ENCODE measurements at regions not wholly inside any gene's neighbourhood (a gene's known extent, or its start where the extent isn't known, plus 50 kb on each side); places are given as distances from the start of the nearest gene placed in this dataset.

DNA sequence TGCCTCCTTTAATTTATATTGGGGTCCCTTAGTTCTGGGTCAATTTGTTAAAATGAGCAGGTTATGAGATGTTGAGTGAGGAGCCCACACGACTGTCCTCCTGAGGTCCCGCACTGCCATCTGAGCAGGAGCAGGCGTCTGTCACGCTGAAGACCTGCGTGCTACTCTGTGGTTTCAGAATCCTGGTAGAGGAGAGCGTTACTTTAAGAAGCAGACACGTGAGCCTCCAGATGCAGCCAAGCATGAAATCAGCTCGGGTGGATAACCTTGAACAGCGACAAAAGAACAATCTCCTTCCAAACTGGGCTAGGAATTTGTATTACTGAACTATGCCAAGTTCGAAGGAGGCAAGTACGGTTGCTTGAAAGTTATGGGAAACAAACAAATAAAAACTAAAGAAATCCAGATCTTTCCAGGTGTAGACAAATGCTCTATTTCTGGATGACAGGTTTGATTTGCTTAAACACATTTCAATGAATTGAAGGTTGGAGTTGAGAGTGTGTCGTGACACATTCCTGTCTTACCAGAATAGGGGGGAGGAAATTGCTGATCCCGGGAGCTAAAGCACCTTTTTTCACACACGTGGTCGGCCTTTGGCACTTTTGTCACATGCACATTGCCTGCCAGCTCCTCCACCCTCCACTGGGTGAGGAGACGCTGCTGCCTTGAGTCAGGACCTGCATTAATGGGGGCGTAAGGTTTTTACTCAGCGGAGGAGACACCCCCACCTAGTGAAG, 945.5 kb upstream of the SLC10A2 start:
- H4K20me1 ChIP-seq (ENCODE audit: insufficient read depth): no peaks in the 10 kb centered on the region
- no peaks in the 10 kb centered on the region for H3K27me3 ChIP-seq (replicated peaks; ENCODE audit: insufficient read depth)
- H3K27ac ChIP-seq: no peak overlapping the region
- no peaks in the 10 kb centered on the region for H3K9me2 ChIP-seq (ENCODE audit: insufficient read depth)
- no peaks in the 10 kb centered on the region for H3K9me3 ChIP-seq (ENCODE audit: low read depth)
- DNase-seq: no peak
- no peaks in the 10 kb centered on the region for H3F3A ChIP-seq (ENCODE audit: insufficient read depth)
- H3K4me3 ChIP-seq: no peak overlapping the region
- no peaks in the 10 kb centered on the region for H3K4me1 ChIP-seq (ENCODE audit: insufficient read depth)
- no peak overlapping the region for H2AFZ ChIP-seq
- in situ Hi-C loops (cut with MboI): no loop called here
- TF ChIP-seq EZH2 (IDR thresholded peaks at IDR 0.05; ENCODE audit: insufficient read depth, poor library complexity, severe bottlenecking) (no peak), EZH2phosphoT487 (IDR thresholded peaks at IDR 0.05; ENCODE audit: insufficient read depth, low read depth) (no peak)
- no peak overlapping the region for H3K9ac ChIP-seq
- H3K79me2 ChIP-seq (ENCODE audit: insufficient read depth): no peaks in the 10 kb centered on the region
- WGBS, 2 experiments (ENCODE audit: low coverage in 1 of 2, low lambda C conversion rate in 2 of 2, missing lambda C conversion rate in 2 of 2): 16% methylated on average over 18 of the region's 18 CpGs
- no peak overlapping the region for H3K4me2 ChIP-seq (ENCODE audit: unreplicated experiment)
- no peaks in the 10 kb centered on the region for H3K36me3 ChIP-seq (ENCODE audit: low read depth)

DNA sequence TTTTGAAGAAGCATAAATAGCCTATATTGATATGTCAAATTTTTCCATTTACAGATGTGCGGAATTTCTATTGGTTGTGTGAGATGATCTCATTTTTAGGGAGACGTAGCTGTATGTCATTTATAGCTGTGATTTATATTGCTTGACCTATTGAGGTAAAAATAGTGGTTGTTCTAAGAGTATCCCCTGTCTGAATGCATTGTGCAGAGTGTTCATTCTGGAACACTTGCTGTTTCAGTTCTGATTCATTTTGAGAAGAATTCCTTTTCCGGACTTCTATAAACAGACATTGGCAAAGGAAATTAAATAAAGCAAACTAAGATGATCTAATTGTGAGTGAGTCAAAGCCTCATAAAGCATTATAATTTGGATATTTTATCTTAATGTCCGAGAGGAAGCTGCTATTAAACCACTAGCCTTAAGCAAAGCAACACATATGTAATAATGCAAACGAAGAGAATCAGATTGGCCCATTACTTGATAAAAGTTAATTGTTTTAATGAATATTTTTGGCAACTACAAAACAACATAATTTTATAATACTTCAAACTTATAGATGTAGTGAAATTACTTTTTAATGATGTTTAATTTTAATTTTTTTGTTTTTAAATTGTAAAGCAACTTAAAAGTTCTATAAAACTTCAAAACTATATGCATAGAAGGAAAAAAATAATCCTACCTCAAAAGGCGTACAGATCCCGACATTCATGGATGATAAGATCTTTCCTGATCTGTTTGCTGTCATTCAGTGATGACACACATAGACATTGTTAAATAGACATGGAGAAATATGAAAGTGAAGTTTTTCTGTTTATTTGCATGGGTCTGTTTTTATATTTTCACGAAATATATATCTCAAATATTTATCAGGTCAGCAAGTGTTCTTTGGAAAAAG, 942.6 kb upstream of the SLC10A2 start:
- in situ Hi-C loops (cut with MboI): no loop called here
- H3K9me3 ChIP-seq (ENCODE audit: low read depth): no peaks in the 10 kb centered on the region

GRCh38 chr13:104008075-104008474, 941.9 kb upstream of the SLC10A2 start:
- DNase-seq: no peak
- Histone ChIP-seq H3K9ac (no peak overlapping the region), H3F3A (ENCODE audit: insufficient read depth) (no peaks in the 10 kb centered on the region), H3K9me2 (ENCODE audit: insufficient read depth) (no peaks in the 10 kb centered on the region), H3K27me3 (replicated peaks; ENCODE audit: insufficient read depth) (no peaks in the 10 kb centered on the region), H3K79me2 (ENCODE audit: insufficient read depth) (no peaks in the 10 kb centered on the region), H3K36me3 (ENCODE audit: low read depth) (no peaks in the 10 kb centered on the region), H4K20me1 (ENCODE audit: insufficient read depth) (no peaks in the 10 kb centered on the region), H3K27ac (no peak overlapping the region), H3K9me3 (ENCODE audit: low read depth) (no peaks in the 10 kb centered on the region), H2AFZ (no peak overlapping the region), H3K4me2 (ENCODE audit: unreplicated experiment) (no peak overlapping the region), H3K4me3 (no peak overlapping the region), H3K4me1 (ENCODE audit: insufficient read depth) (no peaks in the 10 kb centered on the region)
- 25 to 30% methylated on average over 4 of the region's 4 CpGs for WGBS, 2 experiments (ENCODE audit: low coverage in 1 of 2, low lambda C conversion rate in 2 of 2, missing lambda C conversion rate in 2 of 2)
- in situ Hi-C loops (cut with MboI): no loop called here
- TF ChIP-seq EZH2phosphoT487 (IDR thresholded peaks at IDR 0.05; ENCODE audit: insufficient read depth, low read depth): no peak
- TF ChIP-seq EZH2 (IDR thresholded peaks at IDR 0.05; ENCODE audit: insufficient read depth, poor library complexity, severe bottlenecking): no peak

More for the DNA sequence above, 942.6 kb upstream of the SLC10A2 start:
- H3K79me2 ChIP-seq (ENCODE audit: insufficient read depth): no peaks in the 10 kb centered on the region
- H4K20me1 ChIP-seq (ENCODE audit: insufficient read depth): no peaks in the 10 kb centered on the region
- H3K4me2 ChIP-seq (ENCODE audit: unreplicated experiment): no peak overlapping the region
- no peak overlapping the region for H3K4me3 ChIP-seq
- TF ChIP-seq EZH2 (IDR thresholded peaks at IDR 0.05; ENCODE audit: insufficient read depth, poor library complexity, severe bottlenecking) (no peak), EZH2phosphoT487 (IDR thresholded peaks at IDR 0.05; ENCODE audit: insufficient read depth, low read depth) (no peak)
- no peaks in the 10 kb centered on the region for H3F3A ChIP-seq (ENCODE audit: insufficient read depth)
- H3K36me3 ChIP-seq (ENCODE audit: low read depth): no peaks in the 10 kb centered on the region
- 27 to 32% methylated on average over 8 of the region's 8 CpGs for WGBS, 2 experiments (ENCODE audit: low coverage in 1 of 2, low lambda C conversion rate in 2 of 2, missing lambda C conversion rate in 2 of 2)
- no peaks in the 10 kb centered on the region for H3K4me1 ChIP-seq (ENCODE audit: insufficient read depth)
- no peak for DNase-seq
- H2AFZ ChIP-seq: no peak overlapping the region
- H3K9ac ChIP-seq: no peak overlapping the region
- H3K9me2 ChIP-seq (ENCODE audit: insufficient read depth): no peaks in the 10 kb centered on the region
- no peaks in the 10 kb centered on the region for H3K27me3 ChIP-seq (replicated peaks; ENCODE audit: insufficient read depth)
- no peak overlapping the region for H3K27ac ChIP-seq

DNA sequence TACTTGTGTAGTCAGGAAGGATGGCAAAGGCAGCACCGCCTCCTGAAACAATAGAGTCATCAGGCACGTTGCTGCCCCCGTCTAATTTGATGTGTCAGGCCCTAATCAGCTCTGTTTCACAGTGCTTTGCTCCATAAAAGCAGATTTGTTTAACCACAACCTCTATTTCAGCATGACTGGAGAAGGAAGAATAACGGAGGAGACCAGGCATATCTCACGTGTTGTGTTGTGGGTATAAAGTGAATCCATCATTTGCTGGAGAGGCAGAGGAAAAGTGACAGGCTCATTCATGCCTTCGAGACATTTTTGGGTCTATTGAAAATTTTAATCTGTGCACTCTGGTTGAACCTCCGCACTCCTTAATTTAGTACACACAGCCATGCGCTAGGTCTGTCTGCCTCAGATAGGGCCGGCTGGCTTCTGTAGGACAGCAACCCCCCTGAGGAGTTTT, 940.4 kb upstream of the SLC10A2 start:
- Histone ChIP-seq H4K20me1 (ENCODE audit: insufficient read depth) (no peaks in the 10 kb centered on the region), H3K4me3 (no peak overlapping the region), H3K9me3 (ENCODE audit: low read depth) (no peaks in the 10 kb centered on the region), H3K4me2 (ENCODE audit: unreplicated experiment) (no peak overlapping the region), H3K9ac (no peak overlapping the region), H2AFZ (no peak overlapping the region), H3K9me2 (ENCODE audit: insufficient read depth) (no peaks in the 10 kb centered on the region), H3K36me3 (ENCODE audit: low read depth) (no peaks in the 10 kb centered on the region), H3K79me2 (ENCODE audit: insufficient read depth) (no peaks in the 10 kb centered on the region), H3K27ac (no peak overlapping the region), H3K4me1 (ENCODE audit: insufficient read depth) (no peaks in the 10 kb centered on the region), H3K27me3 (replicated peaks; ENCODE audit: insufficient read depth) (no peaks in the 10 kb centered on the region), H3F3A (ENCODE audit: insufficient read depth) (no peaks in the 10 kb centered on the region)
- TF ChIP-seq EZH2 (IDR thresholded peaks at IDR 0.05; ENCODE audit: insufficient read depth, poor library complexity, severe bottlenecking) (no peak), EZH2phosphoT487 (IDR thresholded peaks at IDR 0.05; ENCODE audit: insufficient read depth, low read depth) (no peak)
- WGBS, 2 experiments (ENCODE audit: low coverage in 1 of 2, low lambda C conversion rate in 2 of 2, missing lambda C conversion rate in 2 of 2): 43 to 47% methylated on average over 9 of the region's 9 CpGs
- no peak for DNase-seq
- in situ Hi-C loops (cut with MboI): no loop called here
